HEK293 (cell line): ENCODE measurements at regions not wholly inside any gene's neighbourhood (a gene's known extent, or its start where the extent isn't known, plus 50 kb on each side); places are given as distances from the start of the nearest gene placed in this dataset.

ENCODE experiments used
- MEIS1 ChIP-seq: sonication (generic); formaldehyde crosslinking; IDR thresholded peaks from 2 replicates; pipeline ENCODE4 v1.8.1; 2022; ENCODE audit warnings: missing genetic modification reagents, mild to moderate bottlenecking, borderline replicate concordance
- ZNF19 ChIP-seq: fragments of 450-650 bp; formaldehyde crosslinking; IDR thresholded peaks from 2 replicates; pipeline ENCODE4; 2016; ENCODE audit warnings: missing biosample characterization, missing genetic modification characterization, low read depth

- TF ChIP-seq ZNF19 (tag by site-specific recombination) (no peak), MEIS1 (CRISPR knock-in tag) (no peak)
These were observed 243.7 kb upstream of the RGS6 start for GRCh38 chr14:71688576-71688975.
